Mesendoderm (in vitro differentiated cells): ENCODE measurements at regions not wholly inside any gene's neighbourhood (a gene's known extent, or its start where the extent isn't known, plus 50 kb on each side); places are given as distances from the start of the nearest gene placed in this dataset.

ENCODE experiments used
- DNase-seq: peaks from one replicate; pipeline ENCODE4 v3.0.0; 2013
- H2AK5ac ChIP-seq: 2 replicates; pipeline ENCODE4 v1.6.1; 2013; ENCODE audit warnings: low read length, inconsistent platforms
- H2BK120ac ChIP-seq: 2 replicates; pipeline ENCODE4 v1.6.1; 2013; ENCODE audit warnings: low read depth, mild to moderate bottlenecking, low read length, moderate library complexity, mixed read lengths
- H2BK15ac ChIP-seq: replicated peaks from 2 replicates; pipeline ENCODE4 v1.6.1; 2013; ENCODE audit warnings: low read depth, mild to moderate bottlenecking, moderate library complexity
- H2BK5ac ChIP-seq: 2 replicates; pipeline ENCODE4 v1.6.1; 2013; ENCODE audit warnings: low read length, inconsistent platforms
- H3K18ac ChIP-seq: 2 replicates; pipeline ENCODE4 v1.6.1; 2013; ENCODE audit warnings: mild to moderate bottlenecking, low read length, mixed read lengths
- H3K23ac ChIP-seq: one replicate; pipeline ENCODE4 v1.6.1; 2013; ENCODE audit warnings: low read length
- H3K27ac ChIP-seq: 2 replicates; pipeline ENCODE4 v1.5.1; 2013; ENCODE audit warnings: low read depth, mild to moderate bottlenecking, inconsistent platforms, low read length, moderate library complexity
- H3K27me3 ChIP-seq: 2 replicates; pipeline ENCODE4 v1.6.1; 2013; ENCODE audit warnings: low read length, control low read depth, mild to moderate bottlenecking, inconsistent platforms; ENCODE audit not compliant: insufficient read depth, poor library complexity
- H3K36me3 ChIP-seq: 2 replicates; pipeline ENCODE4 v1.6.1; 2013; ENCODE audit warnings: low read length, inconsistent platforms; ENCODE audit not compliant: control insufficient read depth, insufficient read depth
- H3K4ac ChIP-seq: one replicate; pipeline ENCODE4 v1.6.1; 2013; ENCODE audit warnings: low read depth, mild to moderate bottlenecking, low read length, moderate library complexity
- H3K4me1 ChIP-seq: 2 replicates; pipeline ENCODE4 v1.6.1; 2013; ENCODE audit warnings: low read depth, low read length, inconsistent platforms; ENCODE audit not compliant: control insufficient read depth
- H3K4me2 ChIP-seq: 2 replicates; pipeline ENCODE4 v1.6.1; 2013; ENCODE audit warnings: low read length
- H3K4me3 ChIP-seq: 2 replicates; pipeline ENCODE4 v1.5.1; 2013; ENCODE audit warnings: mild to moderate bottlenecking, low read length
- H3K56ac ChIP-seq: one replicate; pipeline ENCODE4 v1.6.1; 2013; ENCODE audit warnings: low read length
- H3K79me1 ChIP-seq: 2 replicates; pipeline ENCODE4 v1.6.1; 2013; ENCODE audit warnings: low read length, inconsistent platforms
- H3K79me2 ChIP-seq: 2 replicates; pipeline ENCODE4 v1.6.1; 2013; ENCODE audit warnings: mild to moderate bottlenecking, low read length; ENCODE audit not compliant: control insufficient read depth, insufficient read depth
- H3K9ac ChIP-seq: 2 replicates; pipeline ENCODE4 v1.6.1; 2013; ENCODE audit warnings: low read length, inconsistent platforms
- H4K5ac ChIP-seq: one replicate; pipeline ENCODE4 v1.6.1; 2013; ENCODE audit warnings: low read length
- H4K8ac ChIP-seq: one replicate; pipeline ENCODE4 v1.6.1; 2013; ENCODE audit warnings: low read depth, mild to moderate bottlenecking, control low read depth, low read length, moderate library complexity
- WGBS: extraction: QIAGEN DNeasy Blood & Tissue Kit; methylation state at CpG from one replicate; pipeline ENCODE4 v1.1.7; 2013; ENCODE audit warnings: low lambda C conversion rate, missing lambda C conversion rate; ENCODE audit not compliant: insufficient coverage; ENCODE audit errors: extremely low coverage; 5-methylcytosine and 5-hydroxymethylcytosine counted together

DNA sequence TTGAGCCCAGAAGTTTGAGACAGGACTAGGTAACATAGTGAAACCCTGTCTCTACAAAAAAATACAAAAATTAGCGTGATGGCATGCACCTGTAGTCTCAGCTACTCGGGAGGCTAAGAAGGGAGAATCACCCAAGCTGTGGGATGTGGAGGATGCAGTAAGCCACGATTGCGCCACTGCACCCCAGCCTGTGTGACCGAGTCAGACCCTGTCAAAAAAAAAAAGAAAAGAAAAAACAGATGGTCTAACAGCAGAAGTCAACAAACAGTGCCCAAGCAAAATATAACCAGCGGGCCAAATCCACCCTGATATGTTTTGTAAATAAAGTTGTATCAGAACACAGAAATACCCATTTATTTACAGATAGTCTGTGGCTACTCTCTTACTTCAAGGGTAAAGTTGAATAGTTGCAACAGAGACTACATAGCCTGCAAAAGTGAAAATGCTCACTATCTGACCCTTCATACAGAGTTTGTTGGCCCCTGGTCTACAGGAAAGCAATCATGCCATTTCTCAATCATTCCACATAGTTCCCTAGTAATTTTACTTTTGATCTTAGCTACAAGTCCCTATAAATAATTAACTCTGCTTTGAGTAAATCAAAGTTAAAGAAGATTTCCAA lies 383.7 kb downstream of the TLE1 start:
- H3K27me3 ChIP-seq, result no peaks in the 10 kb centered on the region
- no CpG with 5 or more reads among the region's 6 CpGs for WGBS
- no peak overlapping the region for H4K5ac ChIP-seq
- H3K18ac ChIP-seq, result no peak overlapping the region
- no peak overlapping the region for H2BK5ac ChIP-seq
- no peak overlapping the region for H3K9ac ChIP-seq
- H3K79me1 ChIP-seq, result no peaks in the 10 kb centered on the region
- no peak overlapping the region for H3K4ac ChIP-seq
- H2AK5ac ChIP-seq, result no peak overlapping the region
- H3K56ac ChIP-seq, result no peak overlapping the region
- H3K27ac ChIP-seq, result no peak overlapping the region
- H3K4me2 ChIP-seq, result no peak overlapping the region
- no peak overlapping the region for H3K4me3 ChIP-seq
- H4K8ac ChIP-seq, result no peak overlapping the region
- no peak overlapping the region for H2BK15ac ChIP-seq
- H3K4me1 ChIP-seq, result no peaks in the 10 kb centered on the region
- H3K36me3 ChIP-seq, result no peaks in the 10 kb centered on the region
- H2BK120ac ChIP-seq, result peak overlapping the region; percentile 28
- H3K23ac ChIP-seq, result no peak overlapping the region
- H3K79me2 ChIP-seq, result no peaks in the 10 kb centered on the region
- DNase-seq, result no peak

GRCh38 chr9:81303658-81304057 lies 385.7 kb downstream of the TLE1 start:
- H2BK120ac ChIP-seq, result no peak overlapping the region
- WGBS, result no CpG with 5 or more reads among the region's 5 CpGs
- H2AK5ac ChIP-seq, result no peak overlapping the region
- no peaks in the 10 kb centered on the region for H3K27me3 ChIP-seq
- H4K8ac ChIP-seq, result no peak overlapping the region
- H3K36me3 ChIP-seq, result no peaks in the 10 kb centered on the region
- no peak overlapping the region for H4K5ac ChIP-seq
- H3K27ac ChIP-seq, result no peak overlapping the region
- H3K4me2 ChIP-seq, result no peak overlapping the region
- no peak overlapping the region for H2BK5ac ChIP-seq
- no peaks in the 10 kb centered on the region for H3K79me1 ChIP-seq
- H3K79me2 ChIP-seq, result no peaks in the 10 kb centered on the region
- H3K9ac ChIP-seq, result no peak overlapping the region
- no peak overlapping the region for H3K23ac ChIP-seq
- no peaks in the 10 kb centered on the region for H3K4me1 ChIP-seq
- no peak overlapping the region for H3K4me3 ChIP-seq
- no peak overlapping the region for H2BK15ac ChIP-seq
- H3K18ac ChIP-seq, result no peak overlapping the region
- DNase-seq, result no peak
- no peak overlapping the region for H3K56ac ChIP-seq
- H3K4ac ChIP-seq, result no peak overlapping the region

DNA sequence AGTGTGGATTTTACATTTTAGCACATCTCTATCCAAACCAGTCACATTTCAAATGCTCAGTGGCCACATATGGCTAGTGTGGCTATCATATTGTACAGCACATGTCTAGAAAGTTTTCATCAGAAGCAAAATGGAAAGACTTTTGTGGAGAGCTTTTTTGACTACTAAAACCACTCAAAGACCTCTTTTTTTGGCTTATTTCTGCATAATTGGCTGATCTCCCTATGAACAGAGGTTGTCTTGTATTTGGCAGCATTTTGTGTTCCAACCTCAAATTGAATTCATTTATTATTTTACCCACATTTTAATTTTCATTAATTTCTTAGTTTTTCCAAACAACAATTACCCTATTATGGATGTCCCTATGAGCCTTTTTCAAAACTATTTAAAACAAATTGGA lies 395.7 kb downstream of the TLE1 start:
- H3K9ac ChIP-seq, result no peak overlapping the region
- no peak overlapping the region for H3K4ac ChIP-seq
- no peak overlapping the region for H2BK120ac ChIP-seq
- H3K56ac ChIP-seq, result no peak overlapping the region
- no peak overlapping the region for H3K27ac ChIP-seq
- no peak overlapping the region for H3K18ac ChIP-seq
- no peaks in the 10 kb centered on the region for H3K79me2 ChIP-seq
- H3K4me1 ChIP-seq, result no peaks in the 10 kb centered on the region
- H3K27me3 ChIP-seq, result no peaks in the 10 kb centered on the region
- no peak overlapping the region for H4K8ac ChIP-seq
- no peak for DNase-seq
- H2BK5ac ChIP-seq, result no peak overlapping the region
- no peak overlapping the region for H3K4me2 ChIP-seq
- H3K4me3 ChIP-seq, result no peak overlapping the region
- H4K5ac ChIP-seq, result no peak overlapping the region
- H2BK15ac ChIP-seq, result no peak overlapping the region
- H3K23ac ChIP-seq, result no peak overlapping the region
- H2AK5ac ChIP-seq, result no peak overlapping the region
- no peaks in the 10 kb centered on the region for H3K79me1 ChIP-seq
- H3K36me3 ChIP-seq, result no peaks in the 10 kb centered on the region

- no peak overlapping the region for H4K8ac ChIP-seq
- no peaks in the 10 kb centered on the region for H3K36me3 ChIP-seq
- H4K5ac ChIP-seq, result no peak overlapping the region
- no peak overlapping the region for H2AK5ac ChIP-seq
- H3K23ac ChIP-seq, result no peak overlapping the region
- H3K4me3 ChIP-seq, result no peak overlapping the region
- H2BK5ac ChIP-seq, result peak overlapping the region; percentile 63
- no CpG with 5 or more reads among the region's 7 CpGs for WGBS
- H2BK15ac ChIP-seq, result no peak overlapping the region
- no peak overlapping the region for H2BK120ac ChIP-seq
- peak overlapping the region; percentile 23 for H3K18ac ChIP-seq
- no peaks in the 10 kb centered on the region for H3K27me3 ChIP-seq
- no peak overlapping the region for H3K4ac ChIP-seq
- no peak overlapping the region for H3K9ac ChIP-seq
- peak overlapping the region; percentile 70 for H3K27ac ChIP-seq
- H3K56ac ChIP-seq, result no peak overlapping the region
- no peaks in the 10 kb centered on the region for H3K79me1 ChIP-seq
- peak; percentile 68 for DNase-seq
- no peaks in the 10 kb centered on the region for H3K79me2 ChIP-seq
- no peaks in the 10 kb centered on the region for H3K4me1 ChIP-seq
- H3K4me2 ChIP-seq, result no peak overlapping the region
Measured at GRCh38 chr9:81292056-81292805, 397.1 kb downstream of the TLE1 start.

DNA sequence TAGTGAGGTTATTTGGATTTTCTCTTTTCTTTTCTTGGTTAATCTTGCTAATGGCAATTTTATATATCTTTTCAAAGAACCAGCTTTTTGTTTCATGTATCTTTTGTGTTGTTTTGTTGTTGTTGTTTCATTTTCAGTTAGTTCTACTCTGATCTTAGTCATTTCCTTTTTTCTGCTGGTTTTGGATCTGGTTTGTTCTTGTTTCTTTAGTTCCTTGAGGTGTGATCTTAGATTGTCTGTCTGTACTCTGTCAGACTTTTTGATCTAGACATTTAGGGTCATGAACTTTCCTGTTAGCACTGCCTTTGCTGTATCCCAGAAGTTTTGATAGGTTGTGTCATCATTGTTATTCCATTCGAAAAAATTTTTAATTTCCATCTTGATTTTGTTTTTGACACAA lies 399.7 kb downstream of the TLE1 start:
- H4K8ac ChIP-seq, result no peak overlapping the region
- no peak overlapping the region for H3K23ac ChIP-seq
- H3K4me2 ChIP-seq, result no peak overlapping the region
- H3K9ac ChIP-seq, result no peak overlapping the region
- H3K4ac ChIP-seq, result no peak overlapping the region
- no peaks in the 10 kb centered on the region for H3K79me1 ChIP-seq
- no peak overlapping the region for H4K5ac ChIP-seq
- no peak overlapping the region for H3K4me3 ChIP-seq
- H2BK5ac ChIP-seq, result no peak overlapping the region
- no peak overlapping the region for H3K56ac ChIP-seq
- no peak overlapping the region for H3K27ac ChIP-seq
- no peaks in the 10 kb centered on the region for H3K27me3 ChIP-seq
- H2AK5ac ChIP-seq, result no peak overlapping the region
- no peak for DNase-seq
- H2BK120ac ChIP-seq, result no peak overlapping the region
- no peaks in the 10 kb centered on the region for H3K36me3 ChIP-seq
- no peak overlapping the region for H2BK15ac ChIP-seq
- H3K4me1 ChIP-seq, result no peaks in the 10 kb centered on the region
- no peaks in the 10 kb centered on the region for H3K79me2 ChIP-seq
- H3K18ac ChIP-seq, result no peak overlapping the region
- no CpG with 5 or more reads among the region's 1 CpG for WGBS

GRCh38 chr9:81268048-81268447 lies 421.3 kb downstream of the TLE1 start:
- H3K9ac ChIP-seq, result no peak overlapping the region
- no peak overlapping the region for H4K5ac ChIP-seq
- no peak overlapping the region for H3K18ac ChIP-seq
- H3K4ac ChIP-seq, result no peak overlapping the region
- H3K4me2 ChIP-seq, result no peak overlapping the region
- no peak for DNase-seq
- no peak overlapping the region for H2AK5ac ChIP-seq
- no peaks in the 10 kb centered on the region for H3K79me2 ChIP-seq
- H3K56ac ChIP-seq, result no peak overlapping the region
- no CpG with 5 or more reads among the region's 1 CpG for WGBS
- H3K36me3 ChIP-seq, result no peaks in the 10 kb centered on the region
- H3K79me1 ChIP-seq, result no peaks in the 10 kb centered on the region
- no peak overlapping the region for H3K4me3 ChIP-seq
- H3K4me1 ChIP-seq, result no peaks in the 10 kb centered on the region
- H2BK5ac ChIP-seq, result no peak overlapping the region
- H2BK15ac ChIP-seq, result no peak overlapping the region
- no peaks in the 10 kb centered on the region for H3K27me3 ChIP-seq
- H2BK120ac ChIP-seq, result no peak overlapping the region
- no peak overlapping the region for H4K8ac ChIP-seq
- no peak overlapping the region for H3K27ac ChIP-seq
- no peak overlapping the region for H3K23ac ChIP-seq
